Astrocyte of the spinal cord (primary cell): ENCODE measurements at regions not wholly inside any gene's neighbourhood (a gene's known extent, or its start where the extent isn't known, plus 50 kb on each side); places are given as distances from the start of the nearest gene placed in this dataset.

Source experiments
- DNase-seq: peaks from one replicate; pipeline ENCODE4 v3.0.0; 2011; ENCODE audit warnings: low read depth, low spot score
- H3K4me3 ChIP-seq: 2 replicates; pipeline ENCODE4 v1.5.1; 2011; ENCODE audit warnings: low read depth, mild to moderate bottlenecking, low read length, moderate library complexity
- CTCF ChIP-seq: IDR thresholded peaks from 2 replicates; pipeline ENCODE4 v1.5.1; 2012; ENCODE audit warnings: low read depth, mild to moderate bottlenecking, low read length, inconsistent platforms
- in situ Hi-C: cut with HindIII; loops from 2 replicates; pipeline ENCODE4 v1.10.0; 2017; ENCODE audit warnings: low sequenced_read_pairs

- in situ Hi-C loops = no loop called here
- no peak for TF ChIP-seq CTCF
- H3K4me3 ChIP-seq = no peak overlapping the region
- DNase-seq = no peak
Measured at GRCh38 chr6:82073484-82073883, 174.1 kb downstream of the IBTK start.

GRCh38 chr6:82072751-82073150, 174.8 kb downstream of the IBTK start:
- in situ Hi-C loops = no loop called here
- DNase-seq = peak; percentile 73
- H3K4me3 ChIP-seq = no peak overlapping the region
- TF ChIP-seq CTCF = no peak

GRCh38 chr6:82072121-82072521, 175.4 kb downstream of the IBTK start:
- no peak overlapping the region for H3K4me3 ChIP-seq
- peak; percentile 29 for DNase-seq
- in situ Hi-C loops = no loop called here
- TF ChIP-seq CTCF = no peak

GRCh38 chr6:82068721-82069120, 178.8 kb downstream of the IBTK start:
- TF ChIP-seq CTCF = no peak
- H3K4me3 ChIP-seq = no peak overlapping the region
- in situ Hi-C loops = no loop called here
- no peak for DNase-seq

- no peak overlapping the region for H3K4me3 ChIP-seq
- no peak for TF ChIP-seq CTCF
- no peak for DNase-seq
- in situ Hi-C loops = no loop called here
Measured at GRCh38 chr6:82066991-82067411, 180.5 kb downstream of the IBTK start.

GRCh38 chr6:82066196-82066595, 181.3 kb downstream of the IBTK start:
- no peak for DNase-seq
- no peak overlapping the region for H3K4me3 ChIP-seq
- in situ Hi-C loops = no loop called here
- no peak for TF ChIP-seq CTCF

- no peak overlapping the region for H3K4me3 ChIP-seq
- in situ Hi-C loops = no loop called here
- no peak for DNase-seq
- no peak for TF ChIP-seq CTCF
Measured at GRCh38 chr6:82063574-82063973, 184.0 kb downstream of the IBTK start.
